Neural progenitor cell (in vitro differentiated cells): ENCODE measurements at regions not wholly inside any gene's neighbourhood (a gene's known extent, or its start where the extent isn't known, plus 50 kb on each side); places are given as distances from the start of the nearest gene placed in this dataset.

ENCODE experiments used
- DNase-seq: peaks from one replicate; pipeline ENCODE4 v3.0.0-alpha.2; 2016; ENCODE audit warnings: low spot score
- H2AFZ ChIP-seq: fragments of 200-600 bp; sonication (generic); replicated peaks from 2 replicates; pipeline ENCODE4 v1.6.1; 2016; ENCODE audit warnings: antibody characterized with exemption
- H3F3A ChIP-seq: fragments of 200-600 bp; sonication (generic); 2 replicates; pipeline ENCODE4 v1.6.1; 2016; ENCODE audit warnings: antibody characterized with exemption, low read depth
- H3K27ac ChIP-seq: fragments of 200-600 bp; sonication (generic); 2 replicates; pipeline ENCODE4 v1.5.1; 2016; ENCODE audit warnings: mild to moderate bottlenecking
- H3K27me3 ChIP-seq: fragments of 200-600 bp; sonication (generic); 2 replicates; pipeline ENCODE4 v1.6.1; 2016; ENCODE audit warnings: mild to moderate bottlenecking, moderate library complexity
- H3K36me3 ChIP-seq: fragments of 200-600 bp; sonication (generic); 2 replicates; pipeline ENCODE4 v1.5.1; 2016
- H3K4me1 ChIP-seq: fragments of 200-600 bp; sonication (generic); 2 replicates; pipeline ENCODE4 v1.6.1; 2016; ENCODE audit warnings: mixed run types
- H3K4me2 ChIP-seq: fragments of 200-600 bp; sonication (generic); 2 replicates; pipeline ENCODE4 v1.6.1; 2016
- H3K4me3 ChIP-seq: fragments of 200-600 bp; sonication (generic); 2 replicates; pipeline ENCODE4 v1.5.1; 2016
- H3K79me2 ChIP-seq: fragments of 200-600 bp; sonication (generic); 2 replicates; pipeline ENCODE4 v1.6.1; 2016; ENCODE audit warnings: low read depth
- H3K9ac ChIP-seq: fragments of 200-600 bp; sonication (generic); 2 replicates; pipeline ENCODE4 v1.6.1; 2016
- H3K9me3 ChIP-seq: fragments of 200-600 bp; sonication (generic); 2 replicates; pipeline ENCODE4 v1.5.1; 2016; ENCODE audit warnings: low read depth
- H4K20me1 ChIP-seq: fragments of 200-600 bp; sonication (generic); 2 replicates; pipeline ENCODE4 v1.6.1; 2016; ENCODE audit warnings: low read depth
- H3K27ac Mint-ChIP-seq: 3 replicates; pipeline ENCODE4 v1.8.0; 2021; ENCODE audit warnings: mixed read lengths
- H3K27me3 Mint-ChIP-seq: 2 replicates; pipeline ENCODE4 v1.8.0; 2022; ENCODE audit warnings: low read depth, mild to moderate bottlenecking, inconsistent platforms, moderate library complexity, mixed read lengths; ENCODE audit not compliant: insufficient read depth
- H3K36me3 Mint-ChIP-seq: 3 replicates; pipeline ENCODE4 v1.8.0; 2021; ENCODE audit warnings: mixed read lengths
- H3K4me1 Mint-ChIP-seq: 3 replicates; pipeline ENCODE4 v1.8.0; 2021; ENCODE audit warnings: mixed read lengths
- H3K4me3 Mint-ChIP-seq: 3 replicates; pipeline ENCODE4 v1.8.0; 2021; ENCODE audit warnings: mild to moderate bottlenecking, moderate library complexity, mixed read lengths
- H3K9me3 Mint-ChIP-seq: 3 replicates; pipeline ENCODE4 v1.8.0; 2020; ENCODE audit warnings: mixed read lengths
- CTCF ChIP-seq: fragments of 200-600 bp; sonication (generic); IDR thresholded peaks from 2 replicates; pipeline ENCODE4 v1.5.1; 2017; ENCODE audit warnings: antibody characterized with exemption, mild to moderate bottlenecking
- EZH2 ChIP-seq: fragments of 200-600 bp; sonication (generic); IDR thresholded peaks from 2 replicates; pipeline ENCODE4 v1.6.1; 2017; ENCODE audit warnings: antibody characterized with exemption, mild to moderate bottlenecking, moderate library complexity
- EZH2phosphoT487 ChIP-seq: fragments of 200-600 bp; sonication (generic); IDR thresholded peaks from 2 replicates; pipeline ENCODE4 v1.6.1; 2017; ENCODE audit warnings: antibody characterized with exemption

- TF ChIP-seq EZH2phosphoT487 (no peak), CTCF (no peak), EZH2 (no peak)
- peaks cover 11% of the 10 kb centered on the region for H3K4me1 Mint-ChIP-seq
These were observed 158.1 kb downstream of the AEBP2 start for GRCh38 chr12:19597167-19598026.

GRCh38 chr12:19605720-19606119 lies 166.4 kb downstream of the AEBP2 start:
- no peak for TF ChIP-seq EZH2phosphoT487
- TF ChIP-seq EZH2 = no peak
- TF ChIP-seq CTCF = no peak
- Histone ChIP-seq H3F3A (no peaks in the 10 kb centered on the region), H3K4me2 (no peak overlapping the region), H3K27ac (no peak overlapping the region), H2AFZ (no peak overlapping the region), H3K79me2 (no peaks in the 10 kb centered on the region), H3K4me3 (no peak overlapping the region), H3K36me3 (no peaks in the 10 kb centered on the region), H3K9ac (no peak overlapping the region), H3K4me1 (no peaks in the 10 kb centered on the region), H3K27me3 (no peaks in the 10 kb centered on the region), H3K9me3 (no peaks in the 10 kb centered on the region), H4K20me1 (no peaks in the 10 kb centered on the region)
- H3K36me3 Mint-ChIP-seq = no peaks in the 10 kb centered on the region
- H3K4me3 Mint-ChIP-seq = no peak overlapping the region
- peaks cover 2% of the 10 kb centered on the region for H3K27me3 Mint-ChIP-seq
- no peak for DNase-seq
- no peaks in the 10 kb centered on the region for H3K4me1 Mint-ChIP-seq
- H3K9me3 Mint-ChIP-seq = peaks cover 2% of the 10 kb centered on the region
- H3K27ac Mint-ChIP-seq = no peak overlapping the region

More at GRCh38 chr12:19597167-19598026, 158.1 kb downstream of the AEBP2 start:
- Histone ChIP-seq H3K27me3 (no peaks in the 10 kb centered on the region), H3K79me2 (no peaks in the 10 kb centered on the region), H4K20me1 (no peaks in the 10 kb centered on the region), H3K27ac (no peak overlapping the region), H3K4me2 (peak overlapping the region; percentile 70), H3K9me3 (no peaks in the 10 kb centered on the region), H3K4me1 (peaks cover 23% of the 10 kb centered on the region), H3K36me3 (no peaks in the 10 kb centered on the region), H3F3A (no peaks in the 10 kb centered on the region), H3K9ac (no peak overlapping the region), H2AFZ (no peak overlapping the region), H3K4me3 (peak overlapping the region; percentile 15)
- Mint-ChIP-seq H3K4me3 (no peak overlapping the region), H3K9me3 (no peaks in the 10 kb centered on the region), H3K27me3 (no peaks in the 10 kb centered on the region), H3K27ac (no peak overlapping the region), H3K36me3 (no peaks in the 10 kb centered on the region)
- DNase-seq = peak; percentile 47

- H3F3A ChIP-seq = no peaks in the 10 kb centered on the region
- no peak overlapping the region for H3K4me3 ChIP-seq
- H3K79me2 ChIP-seq = no peaks in the 10 kb centered on the region
- H3K4me3 Mint-ChIP-seq = no peak overlapping the region
- no peak overlapping the region for H3K27ac Mint-ChIP-seq
- no peak for DNase-seq
- H2AFZ ChIP-seq = no peak overlapping the region
- TF ChIP-seq CTCF = no peak
- TF ChIP-seq EZH2phosphoT487 = no peak
- TF ChIP-seq EZH2 = no peak
- H3K27me3 Mint-ChIP-seq = peaks cover 2% of the 10 kb centered on the region
- no peaks in the 10 kb centered on the region for H3K27me3 ChIP-seq
- H3K4me2 ChIP-seq = no peak overlapping the region
- H3K4me1 Mint-ChIP-seq = no peaks in the 10 kb centered on the region
- no peaks in the 10 kb centered on the region for H3K9me3 ChIP-seq
- H3K36me3 Mint-ChIP-seq = no peaks in the 10 kb centered on the region
- H3K27ac ChIP-seq = no peak overlapping the region
- peaks cover 12% of the 10 kb centered on the region for H3K9me3 Mint-ChIP-seq
- no peak overlapping the region for H3K9ac ChIP-seq
- H3K4me1 ChIP-seq = no peaks in the 10 kb centered on the region
- no peaks in the 10 kb centered on the region for H3K36me3 ChIP-seq
- no peaks in the 10 kb centered on the region for H4K20me1 ChIP-seq
These were observed 168.7 kb downstream of the AEBP2 start for GRCh38 chr12:19608039-19608438.
